ENCODE measurements at regions not wholly inside any gene's neighbourhood (a gene's known extent, or its start where the extent isn't known, plus 50 kb on each side); places are given as distances from the start of the nearest gene placed in this dataset.

DNA sequence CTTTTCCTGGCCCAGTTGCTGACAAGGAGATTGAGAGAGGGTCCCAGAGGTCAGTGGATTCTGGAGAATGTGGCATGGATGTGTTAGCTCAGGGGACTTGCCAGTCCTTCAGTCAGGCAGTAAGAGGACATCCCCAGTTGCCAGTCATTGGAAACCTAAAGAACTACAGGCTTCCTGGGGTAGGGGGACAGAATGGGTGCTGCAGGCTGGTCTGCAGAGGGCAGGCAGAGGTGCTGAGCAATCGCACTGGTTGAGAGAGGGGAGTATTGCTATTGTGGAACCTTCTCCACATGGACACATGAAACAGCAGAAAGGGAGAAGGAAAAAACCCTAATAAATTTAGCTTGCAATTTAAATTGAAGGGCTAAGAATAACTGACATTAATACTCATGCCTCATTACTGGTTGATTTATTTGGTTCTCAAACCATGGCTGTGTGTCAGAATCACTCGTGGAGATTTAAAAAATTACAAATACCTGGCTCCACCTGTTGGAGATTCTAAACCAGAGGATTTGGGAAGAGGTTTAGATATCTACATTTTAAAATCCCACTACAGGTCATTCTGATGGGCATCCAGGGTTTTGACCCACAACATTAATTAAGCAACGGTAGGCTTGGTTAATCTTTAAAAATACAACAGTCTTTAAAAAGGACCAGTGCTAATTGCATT, 71.2 kb upstream of the SLC38A2 start:
- TF ChIP-seq, protein P1, sequence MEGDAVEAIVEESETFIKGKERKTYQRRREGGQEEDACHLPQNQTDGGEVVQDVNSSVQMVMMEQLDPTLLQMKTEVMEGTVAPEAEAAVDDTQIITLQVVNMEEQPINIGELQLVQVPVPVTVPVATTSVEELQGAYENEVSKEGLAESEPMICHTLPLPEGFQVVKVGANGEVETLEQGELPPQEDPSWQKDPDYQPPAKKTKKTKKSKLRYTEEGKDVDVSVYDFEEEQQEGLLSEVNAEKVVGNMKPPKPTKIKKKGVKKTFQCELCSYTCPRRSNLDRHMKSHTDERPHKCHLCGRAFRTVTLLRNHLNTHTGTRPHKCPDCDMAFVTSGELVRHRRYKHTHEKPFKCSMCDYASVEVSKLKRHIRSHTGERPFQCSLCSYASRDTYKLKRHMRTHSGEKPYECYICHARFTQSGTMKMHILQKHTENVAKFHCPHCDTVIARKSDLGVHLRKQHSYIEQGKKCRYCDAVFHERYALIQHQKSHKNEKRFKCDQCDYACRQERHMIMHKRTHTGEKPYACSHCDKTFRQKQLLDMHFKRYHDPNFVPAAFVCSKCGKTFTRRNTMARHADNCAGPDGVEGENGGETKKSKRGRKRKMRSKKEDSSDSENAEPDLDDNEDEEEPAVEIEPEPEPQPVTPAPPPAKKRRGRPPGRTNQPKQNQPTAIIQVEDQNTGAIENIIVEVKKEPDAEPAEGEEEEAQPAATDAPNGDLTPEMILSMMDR (IDR thresholded peaks at IDR 0.05) = no peak
- H3K27me3 Mint-ChIP-seq (ENCODE audit: low read depth, poor library complexity) = peaks cover 4% of the 10 kb centered on the region
- H3K36me3 Mint-ChIP-seq (ENCODE audit: low read depth) = no peaks in the 10 kb centered on the region
- H3K4me3 Mint-ChIP-seq = no peak overlapping the region
- DNase-seq = no peak
- H3K27ac Mint-ChIP-seq = peak overlapping the region; percentile 79
- H3K9me3 Mint-ChIP-seq = peaks cover 4% of the 10 kb centered on the region
- H3K4me1 Mint-ChIP-seq = peaks cover 61% of the 10 kb centered on the region

DNA sequence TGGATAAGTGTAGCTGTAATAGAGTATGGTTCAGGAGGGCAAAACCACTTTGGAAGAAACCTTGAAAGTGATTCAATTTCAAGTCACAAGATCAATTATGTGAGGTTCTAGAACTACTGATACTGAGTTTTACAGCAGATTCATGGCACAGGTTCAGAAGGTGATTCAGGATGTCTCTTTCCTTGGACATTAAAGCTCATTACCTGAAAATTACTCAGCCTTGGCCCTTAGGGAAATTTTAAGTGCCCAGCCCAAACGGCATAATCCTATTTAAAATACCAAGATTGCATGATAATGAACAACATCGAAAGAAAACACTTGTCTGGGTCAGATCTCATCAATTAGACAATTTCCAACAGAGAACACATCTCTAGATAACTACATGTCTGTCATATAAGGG, 70.2 kb upstream of the SLC38A2 start:
- Mint-ChIP-seq H3K4me1 (peaks cover 55% of the 10 kb centered on the region), H3K4me3 (no peak overlapping the region), H3K27ac (peak overlapping the region; percentile 50), H3K36me3 (ENCODE audit: low read depth) (no peaks in the 10 kb centered on the region), H3K27me3 (ENCODE audit: low read depth, poor library complexity) (peaks cover 4% of the 10 kb centered on the region), H3K9me3 (no peaks in the 10 kb centered on the region)
- DNase-seq = no peak
- TF ChIP-seq, protein P1 (IDR thresholded peaks at IDR 0.05) = no peak

DNA sequence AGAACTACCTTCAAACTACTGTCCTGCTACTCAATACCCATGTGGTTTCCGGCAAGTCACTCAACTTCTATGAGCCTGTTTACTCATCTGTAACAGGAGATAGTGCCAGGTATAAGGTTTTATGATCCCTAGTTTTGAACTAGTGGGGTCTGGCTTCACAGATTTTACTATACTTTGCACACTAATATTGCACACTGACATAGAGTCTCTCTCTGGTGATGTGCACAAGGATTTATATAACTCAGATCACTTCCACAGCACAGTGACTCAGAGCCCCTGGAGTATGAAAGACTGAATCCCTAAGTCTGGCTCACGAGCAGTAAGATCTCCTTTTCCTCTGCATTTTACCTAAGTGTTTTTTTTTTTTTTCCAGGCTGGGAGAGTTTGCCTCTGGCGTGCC, 69.7 kb upstream of the SLC38A2 start:
- peaks cover 51% of the 10 kb centered on the region for H3K4me1 Mint-ChIP-seq
- H3K4me3 Mint-ChIP-seq = no peak overlapping the region
- peak overlapping the region; percentile 50 for H3K27ac Mint-ChIP-seq
- H3K9me3 Mint-ChIP-seq = no peaks in the 10 kb centered on the region
- TF ChIP-seq, protein P1 (IDR thresholded peaks at IDR 0.05) = no peak
- peaks cover 4% of the 10 kb centered on the region for H3K27me3 Mint-ChIP-seq (ENCODE audit: low read depth, poor library complexity)
- no peaks in the 10 kb centered on the region for H3K36me3 Mint-ChIP-seq (ENCODE audit: low read depth)
- no peak for DNase-seq

DNA sequence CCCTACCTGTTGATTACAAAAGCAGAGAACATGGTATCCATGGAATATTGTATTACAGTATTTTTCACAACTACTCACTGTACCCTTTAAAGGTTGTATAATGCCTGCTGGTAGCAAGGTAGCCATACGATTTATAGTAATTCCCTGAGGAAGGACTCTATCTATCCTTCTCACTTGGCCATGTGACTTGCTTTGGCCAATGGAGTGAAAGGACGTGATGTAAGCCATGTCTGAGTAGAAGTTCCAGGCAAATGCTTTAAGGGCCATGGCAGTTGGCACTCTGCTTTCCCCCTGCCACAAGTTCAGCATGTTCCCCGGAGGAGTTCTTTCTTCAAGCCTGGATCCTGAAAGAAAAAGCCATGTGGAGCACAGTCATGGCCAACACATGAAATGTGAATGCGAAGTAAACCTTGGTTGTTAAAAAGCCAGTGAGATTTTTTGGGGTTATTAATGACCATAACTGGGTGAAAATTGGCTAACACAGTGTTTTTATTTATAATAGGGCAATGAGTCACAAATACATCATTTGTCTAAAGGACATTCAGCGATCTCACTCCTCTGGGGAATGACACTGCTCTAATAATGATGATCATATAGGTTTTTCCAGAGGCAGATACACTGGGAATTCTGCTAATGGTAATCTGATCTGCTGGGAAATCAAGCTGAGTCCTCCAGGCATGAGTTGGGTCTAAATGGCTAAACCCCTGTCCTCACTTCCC, 67.4 kb upstream of the SLC38A2 start:
- Mint-ChIP-seq H3K4me3 (no peak overlapping the region), H3K9me3 (no peaks in the 10 kb centered on the region), H3K36me3 (ENCODE audit: low read depth) (no peaks in the 10 kb centered on the region), H3K4me1 (peaks cover 34% of the 10 kb centered on the region), H3K27me3 (ENCODE audit: low read depth, poor library complexity) (no peaks in the 10 kb centered on the region), H3K27ac (peak overlapping the region; percentile 58)
- no peak for DNase-seq
- TF ChIP-seq, protein P1 (IDR thresholded peaks at IDR 0.05) = no peak

DNA sequence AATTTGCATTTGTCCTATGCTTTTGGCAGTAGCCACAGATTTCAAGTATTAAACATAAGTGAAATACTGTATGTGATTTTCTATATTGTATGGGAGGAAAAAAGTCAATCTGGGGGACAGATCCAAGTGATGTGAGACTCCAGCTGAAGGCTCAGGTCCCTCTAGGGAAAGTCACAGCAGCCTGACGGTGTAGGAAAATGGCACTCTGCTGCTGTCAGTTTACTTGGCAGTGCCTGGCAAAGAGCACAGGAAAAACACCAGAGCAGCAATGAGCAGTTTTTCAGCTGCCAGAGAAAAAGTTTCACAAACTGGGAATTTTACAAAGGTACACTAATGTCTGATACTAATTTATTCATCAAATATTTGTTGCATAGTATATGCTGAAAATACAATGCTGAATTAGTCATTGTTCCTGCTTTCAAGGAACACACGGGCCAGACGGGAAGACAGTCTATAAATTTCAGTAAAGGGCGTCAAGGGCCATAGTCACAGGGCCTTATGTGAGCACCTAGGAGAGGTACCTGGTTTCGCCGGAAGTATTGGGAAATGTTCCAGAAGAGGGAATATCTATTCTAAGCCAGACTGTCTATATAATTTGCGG, 66.2 kb upstream of the SLC38A2 start:
- peaks cover 23% of the 10 kb centered on the region for H3K4me1 Mint-ChIP-seq
- H3K27ac Mint-ChIP-seq = peak overlapping the region; percentile 7
- H3K9me3 Mint-ChIP-seq = no peaks in the 10 kb centered on the region
- no peaks in the 10 kb centered on the region for H3K36me3 Mint-ChIP-seq (ENCODE audit: low read depth)
- H3K4me3 Mint-ChIP-seq = no peak overlapping the region
- TF ChIP-seq, protein P1 (IDR thresholded peaks at IDR 0.05) = no peak
- H3K27me3 Mint-ChIP-seq (ENCODE audit: low read depth, poor library complexity) = no peaks in the 10 kb centered on the region
- no peak for DNase-seq

Measured in nephron progenitor cell (in vitro differentiated cells).